ENCODE measurements at regions not wholly inside any gene's neighbourhood (a gene's known extent, or its start where the extent isn't known, plus 50 kb on each side); places are given as distances from the start of the nearest gene placed in this dataset.

DNA sequence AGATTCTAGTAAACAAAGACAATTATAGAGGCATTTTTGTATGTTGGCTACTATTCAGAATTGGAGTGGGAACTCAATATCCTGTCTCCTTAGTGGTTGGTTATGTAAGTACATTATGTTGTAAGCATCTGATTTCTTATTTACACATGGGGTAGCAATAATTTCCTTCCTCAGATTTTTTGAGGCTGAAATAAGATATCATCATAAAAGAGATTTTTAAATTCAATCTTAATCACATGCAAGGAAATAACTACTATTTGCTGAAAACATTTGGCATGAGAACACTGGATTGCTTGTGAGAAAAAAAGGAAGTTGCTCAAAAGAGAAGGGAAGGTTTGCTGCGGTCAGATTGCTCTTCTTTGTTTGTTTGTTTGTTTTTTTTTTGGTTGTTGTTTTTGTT is 437.7 kb upstream of the HS3ST1 start (continued):
- TF ChIP-seq SP1 (CRISPR knock-in tag; conservative IDR thresholded peaks at IDR 0.05) (no peak), JUN (CRISPR knock-in tag; IDR thresholded peaks at IDR 0.05) (no peak)
- TF ChIP-seq, protein P1, sequence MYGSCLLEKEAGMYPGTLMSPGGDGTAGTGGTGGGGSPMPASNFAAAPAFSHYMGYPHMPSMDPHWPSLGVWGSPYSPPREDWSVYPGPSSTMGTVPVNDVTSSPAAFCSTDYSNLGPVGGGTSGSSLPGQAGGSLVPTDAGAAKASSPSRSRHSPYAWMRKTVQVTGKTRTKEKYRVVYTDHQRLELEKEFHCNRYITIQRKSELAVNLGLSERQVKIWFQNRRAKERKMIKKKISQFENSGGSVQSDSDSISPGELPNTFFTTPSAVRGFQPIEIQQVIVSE (CRISPR knock-in tag; IDR thresholded peaks at IDR 0.05; ENCODE audit: borderline replicate concordance): no peak

GRCh38 chr4:11860996-11861395 is 432.3 kb upstream of the HS3ST1 start:
- TF ChIP-seq ETV6 (CRISPR knock-in tag; IDR thresholded peaks at IDR 0.05) (no peak), PRRX2 (CRISPR knock-in tag; IDR thresholded peaks at IDR 0.05) (no peak), SP1 (CRISPR knock-in tag; conservative IDR thresholded peaks at IDR 0.05) (no peak), SOX15 (CRISPR knock-in tag; IDR thresholded peaks at IDR 0.05) (no peak), ZNF532 (CRISPR knock-in tag; IDR thresholded peaks at IDR 0.05; ENCODE audit: borderline replicate concordance) (no peak), MXD4 (CRISPR knock-in tag; IDR thresholded peaks at IDR 0.05; ENCODE audit: borderline replicate concordance) (no peak), CREM (CRISPR knock-in tag; IDR thresholded peaks at IDR 0.05) (no peak)
- H3K27ac Mint-ChIP-seq: no peak overlapping the region
- peaks cover 18% of the 10 kb centered on the region for H3K36me3 Mint-ChIP-seq
- ChIA-PET CTCF (no interaction called here), POLR2A (no interaction called here)
- H3K4me1 Mint-ChIP-seq: no peaks in the 10 kb centered on the region
- DNase-seq (ENCODE audit: low spot score) (no peak), ATAC-seq (no peak)
- no peak overlapping the region for H3K4me3 Mint-ChIP-seq
- no peaks in the 10 kb centered on the region; the same call in 1 of the 2 replicates for H3K27me3 Mint-ChIP-seq (ENCODE audit: low read depth)
- H3K9me3 Mint-ChIP-seq: peaks cover 29% of the 10 kb centered on the region

GRCh38 chr4:11857881-11858280 is 429.2 kb upstream of the HS3ST1 start:
- TF ChIP-seq ZSCAN18 (CRISPR knock-in tag; IDR thresholded peaks at IDR 0.05) (no peak), ELF4 (CRISPR knock-in tag; IDR thresholded peaks at IDR 0.05; ENCODE audit: low read depth) (no peak), EMX1 (CRISPR knock-in tag; IDR thresholded peaks at IDR 0.05) (no peak), TEAD1 (CRISPR knock-in tag; IDR thresholded peaks at IDR 0.05) (no peak)
- TF ChIP-seq, protein P2, sequence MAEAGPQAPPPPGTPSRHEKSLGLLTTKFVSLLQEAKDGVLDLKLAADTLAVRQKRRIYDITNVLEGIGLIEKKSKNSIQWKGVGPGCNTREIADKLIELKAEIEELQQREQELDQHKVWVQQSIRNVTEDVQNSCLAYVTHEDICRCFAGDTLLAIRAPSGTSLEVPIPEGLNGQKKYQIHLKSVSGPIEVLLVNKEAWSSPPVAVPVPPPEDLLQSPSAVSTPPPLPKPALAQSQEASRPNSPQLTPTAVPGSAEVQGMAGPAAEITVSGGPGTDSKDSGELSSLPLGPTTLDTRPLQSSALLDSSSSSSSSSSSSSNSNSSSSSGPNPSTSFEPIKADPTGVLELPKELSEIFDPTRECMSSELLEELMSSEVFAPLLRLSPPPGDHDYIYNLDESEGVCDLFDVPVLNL (CRISPR knock-in tag; IDR thresholded peaks at IDR 0.05; ENCODE audit: borderline replicate concordance, low read depth): no peak
- TF ChIP-seq, protein P3, sequence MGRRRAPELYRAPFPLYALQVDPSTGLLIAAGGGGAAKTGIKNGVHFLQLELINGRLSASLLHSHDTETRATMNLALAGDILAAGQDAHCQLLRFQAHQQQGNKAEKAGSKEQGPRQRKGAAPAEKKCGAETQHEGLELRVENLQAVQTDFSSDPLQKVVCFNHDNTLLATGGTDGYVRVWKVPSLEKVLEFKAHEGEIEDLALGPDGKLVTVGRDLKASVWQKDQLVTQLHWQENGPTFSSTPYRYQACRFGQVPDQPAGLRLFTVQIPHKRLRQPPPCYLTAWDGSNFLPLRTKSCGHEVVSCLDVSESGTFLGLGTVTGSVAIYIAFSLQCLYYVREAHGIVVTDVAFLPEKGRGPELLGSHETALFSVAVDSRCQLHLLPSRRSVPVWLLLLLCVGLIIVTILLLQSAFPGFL (CRISPR knock-in tag; IDR thresholded peaks at IDR 0.05; ENCODE audit: borderline replicate concordance): no peak
- no peak overlapping the region for H3K27ac Mint-ChIP-seq
- H3K4me1 Mint-ChIP-seq: no peaks in the 10 kb centered on the region
- peaks cover 26% of the 10 kb centered on the region for H3K9me3 Mint-ChIP-seq
- DNase-seq (ENCODE audit: low spot score) (no peak), ATAC-seq (no peak)
- H3K27me3 Mint-ChIP-seq (ENCODE audit: low read depth): no peaks in the 10 kb centered on the region; the same call in 1 of the 2 replicates
- peaks cover 17% of the 10 kb centered on the region for H3K36me3 Mint-ChIP-seq
- ChIA-PET CTCF (no interaction called here), POLR2A (no interaction called here)
- no peak overlapping the region for H3K4me3 Mint-ChIP-seq
